Endodermal cell (in vitro differentiated cells): ENCODE measurements at regions not wholly inside any gene's neighbourhood (a gene's known extent, or its start where the extent isn't known, plus 50 kb on each side); places are given as distances from the start of the nearest gene placed in this dataset.

Experiments used
- DNase-seq: peaks from one replicate; pipeline ENCODE4 v3.0.0-alpha.2; 2017
- H3K27ac ChIP-seq: 2 replicates; pipeline ENCODE4 v1.5.1; 2013; ENCODE audit warnings: mild to moderate bottlenecking, low read depth, low read length, moderate library complexity
- H3K27me3 ChIP-seq: 2 replicates; pipeline ENCODE4 v1.6.1; 2013; ENCODE audit warnings: mild to moderate bottlenecking, low read length, moderate library complexity; ENCODE audit not compliant: insufficient read depth, control insufficient read depth, poor library complexity, severe bottlenecking
- H3K36me3 ChIP-seq: 2 replicates; pipeline ENCODE4 v1.7.0; 2013; ENCODE audit warnings: mild to moderate bottlenecking, low read length, moderate library complexity; ENCODE audit not compliant: control insufficient read depth, insufficient read depth
- H3K4me1 ChIP-seq: one replicate; pipeline ENCODE4 v1.7.0; 2013; ENCODE audit warnings: low read length; ENCODE audit not compliant: control insufficient read depth, insufficient read depth
- H3K4me3 ChIP-seq: 2 replicates; pipeline ENCODE4 v1.5.1; 2013; ENCODE audit warnings: mild to moderate bottlenecking, low read length, moderate library complexity
- H3K9ac ChIP-seq: 2 replicates; pipeline ENCODE4 v1.6.1; 2013; ENCODE audit warnings: mild to moderate bottlenecking, low read length, moderate library complexity; ENCODE audit not compliant: poor library complexity, severe bottlenecking; ENCODE audit errors: extremely low read depth
- H3K9me3 ChIP-seq: 2 replicates; pipeline ENCODE4 v1.6.1; 2013; ENCODE audit warnings: mild to moderate bottlenecking, low read length, moderate library complexity; ENCODE audit not compliant: control insufficient read depth
- H3K27ac Mint-ChIP-seq: 2 replicates; pipeline ENCODE4 v1.8.0; 2020; ENCODE audit warnings: mixed read lengths
- H3K27me3 Mint-ChIP-seq: 2 replicates; pipeline ENCODE4 v1.8.0; 2021; ENCODE audit warnings: mild to moderate bottlenecking, mixed read lengths; ENCODE audit not compliant: insufficient read depth
- H3K36me3 Mint-ChIP-seq: 2 replicates; pipeline ENCODE4 v1.8.0; 2020; ENCODE audit warnings: low read depth, mixed read lengths
- H3K4me1 Mint-ChIP-seq: 2 replicates; pipeline ENCODE4 v1.8.0; 2020; ENCODE audit warnings: mixed read lengths
- H3K4me3 Mint-ChIP-seq: 2 replicates; pipeline ENCODE4 v1.8.0; 2020; ENCODE audit warnings: mild to moderate bottlenecking, moderate library complexity, mixed read lengths
- H3K9me3 Mint-ChIP-seq: 2 replicates; pipeline ENCODE4 v1.8.0; 2020; ENCODE audit warnings: mild to moderate bottlenecking, mixed read lengths
- WGBS, 2 experiments: methylation state at CpG; one replicate each; pipeline versions ENCODE4 v1.1.5 to v1.1.7; 2013; ENCODE audit warnings: missing lambda C conversion rate in 2 of 2, mixed read lengths in 1 of 2; ENCODE audit not compliant: insufficient coverage in 1 of 2, insufficient read length in 1 of 2; 5-methylcytosine and 5-hydroxymethylcytosine counted together
- TF ChIP-seq, protein P1 (sequence below): fragments of 200-600 bp; sonication (generic); conservative IDR thresholded peaks from 2 replicates; pipeline ENCODE4 v1.5.0; 2021; ENCODE audit warnings: antibody characterized with exemption, mild to moderate bottlenecking

GRCh38 chr3:80040067-80040466, 272.3 kb upstream of the ROBO1 start:
- H3K4me1 ChIP-seq = no peaks in the 10 kb centered on the region
- H3K9me3 ChIP-seq = no peaks in the 10 kb centered on the region
- no peak overlapping the region for H3K4me3 Mint-ChIP-seq
- no peaks in the 10 kb centered on the region for H3K9me3 Mint-ChIP-seq
- H3K9ac ChIP-seq = no peak overlapping the region
- no peaks in the 10 kb centered on the region for H3K4me1 Mint-ChIP-seq
- H3K27me3 Mint-ChIP-seq = no peaks in the 10 kb centered on the region
- H3K27ac Mint-ChIP-seq = no peak overlapping the region
- no peaks in the 10 kb centered on the region for H3K36me3 ChIP-seq
- H3K27ac ChIP-seq = no peak overlapping the region
- no peaks in the 10 kb centered on the region for H3K27me3 ChIP-seq
- TF ChIP-seq, protein P1, sequence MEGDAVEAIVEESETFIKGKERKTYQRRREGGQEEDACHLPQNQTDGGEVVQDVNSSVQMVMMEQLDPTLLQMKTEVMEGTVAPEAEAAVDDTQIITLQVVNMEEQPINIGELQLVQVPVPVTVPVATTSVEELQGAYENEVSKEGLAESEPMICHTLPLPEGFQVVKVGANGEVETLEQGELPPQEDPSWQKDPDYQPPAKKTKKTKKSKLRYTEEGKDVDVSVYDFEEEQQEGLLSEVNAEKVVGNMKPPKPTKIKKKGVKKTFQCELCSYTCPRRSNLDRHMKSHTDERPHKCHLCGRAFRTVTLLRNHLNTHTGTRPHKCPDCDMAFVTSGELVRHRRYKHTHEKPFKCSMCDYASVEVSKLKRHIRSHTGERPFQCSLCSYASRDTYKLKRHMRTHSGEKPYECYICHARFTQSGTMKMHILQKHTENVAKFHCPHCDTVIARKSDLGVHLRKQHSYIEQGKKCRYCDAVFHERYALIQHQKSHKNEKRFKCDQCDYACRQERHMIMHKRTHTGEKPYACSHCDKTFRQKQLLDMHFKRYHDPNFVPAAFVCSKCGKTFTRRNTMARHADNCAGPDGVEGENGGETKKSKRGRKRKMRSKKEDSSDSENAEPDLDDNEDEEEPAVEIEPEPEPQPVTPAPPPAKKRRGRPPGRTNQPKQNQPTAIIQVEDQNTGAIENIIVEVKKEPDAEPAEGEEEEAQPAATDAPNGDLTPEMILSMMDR = no peak
- no peak for DNase-seq
- no peak overlapping the region for H3K4me3 ChIP-seq
- 72% methylated on average over 2 of the region's 2 CpGs; no CpG with 5 or more reads in 1 of the 2 experiments for WGBS, 2 experiments
- H3K36me3 Mint-ChIP-seq = no peaks in the 10 kb centered on the region

GRCh38 chr3:80036176-80036575, 268.4 kb upstream of the ROBO1 start:
- no peaks in the 10 kb centered on the region for H3K4me1 Mint-ChIP-seq
- no peaks in the 10 kb centered on the region for H3K27me3 ChIP-seq
- no peak overlapping the region for H3K9ac ChIP-seq
- H3K4me1 ChIP-seq = no peaks in the 10 kb centered on the region
- TF ChIP-seq, protein P1 = no peak
- H3K36me3 ChIP-seq = no peaks in the 10 kb centered on the region
- no peaks in the 10 kb centered on the region for H3K27me3 Mint-ChIP-seq
- no peak for DNase-seq
- H3K36me3 Mint-ChIP-seq = no peaks in the 10 kb centered on the region
- H3K4me3 Mint-ChIP-seq = no peak overlapping the region
- no peaks in the 10 kb centered on the region for H3K9me3 ChIP-seq
- no peak overlapping the region for H3K4me3 ChIP-seq
- no peaks in the 10 kb centered on the region for H3K9me3 Mint-ChIP-seq
- H3K27ac ChIP-seq = no peak overlapping the region
- H3K27ac Mint-ChIP-seq = no peak overlapping the region

- Mint-ChIP-seq H3K27ac (no peak overlapping the region), H3K9me3 (no peaks in the 10 kb centered on the region)
Observed at GRCh38 chr3:80035021-80035420, 267.2 kb upstream of the ROBO1 start.

More at GRCh38 chr3:80035021-80035420, 267.2 kb upstream of the ROBO1 start:
- TF ChIP-seq, protein P1 = no peak
- Mint-ChIP-seq H3K4me3 (no peak overlapping the region), H3K4me1 (no peaks in the 10 kb centered on the region), H3K36me3 (no peaks in the 10 kb centered on the region), H3K27me3 (no peaks in the 10 kb centered on the region)
- no peaks in the 10 kb centered on the region for H3K9me3 ChIP-seq
- WGBS, 2 experiments = 89 to 91% methylated on average over 7 of the region's 7 CpGs
- H3K9ac ChIP-seq = no peak overlapping the region
- no peak overlapping the region for H3K4me3 ChIP-seq
- no peak for DNase-seq
- no peaks in the 10 kb centered on the region for H3K27me3 ChIP-seq
- H3K36me3 ChIP-seq = no peaks in the 10 kb centered on the region
- no peaks in the 10 kb centered on the region for H3K4me1 ChIP-seq
- H3K27ac ChIP-seq = no peak overlapping the region
